Liver (tissue), 3 donors: ENCODE measurements at regions not wholly inside any gene's neighbourhood (a gene's known extent, or its start where the extent isn't known, plus 50 kb on each side); places are given as distances from the start of the nearest gene placed in this dataset.

Experiments used
- EGR1 ChIP-seq, 2 donors: IDR thresholded peaks; 2 replicates each; pipeline ENCODE4 v1.6.1; 2016 to 2018; ENCODE audit warnings: antibody characterized with exemption in 2 of 2, low read depth in 2 of 2
- NR2F2 ChIP-seq: IDR thresholded peaks from 2 replicates; pipeline ENCODE4 v1.6.1; 2016; ENCODE audit warnings: antibody characterized with exemption
- RAD21 ChIP-seq, 2 donors: IDR thresholded peaks; 2 replicates each; pipeline ENCODE4 v1.6.1; 2016; ENCODE audit warnings: antibody characterized with exemption in 2 of 2, mild to moderate bottlenecking in 2 of 2
- SP1 ChIP-seq: IDR thresholded peaks from 2 replicates; pipeline ENCODE4 v1.6.1; 2018; ENCODE audit warnings: antibody characterized with exemption, mild to moderate bottlenecking
- TAF1 ChIP-seq: conservative IDR thresholded peaks from 2 replicates; pipeline ENCODE4 v1.6.1; 2016; ENCODE audit warnings: antibody characterized with exemption, mild to moderate bottlenecking
- TF ChIP-seq, protein P1 (sequence below): fragments of 150-350 bp; IDR thresholded peaks from 2 replicates; pipeline ENCODE4 v1.5.1; 2017; ENCODE audit warnings: improper control_type of control experiment, low read depth, low read length; ENCODE audit not compliant: missing input control
- TF ChIP-seq, protein P2 (sequence below): IDR thresholded peaks from 2 replicates; pipeline ENCODE4 v1.6.1; 2016; ENCODE audit warnings: antibody characterized with exemption
- TF ChIP-seq, protein P3 (sequence below): IDR thresholded peaks from 2 replicates; pipeline ENCODE4 v1.6.1; 2016; ENCODE audit warnings: antibody characterized with exemption
- donor health status: healthy.
- donor health status: healthy.

DNA sequence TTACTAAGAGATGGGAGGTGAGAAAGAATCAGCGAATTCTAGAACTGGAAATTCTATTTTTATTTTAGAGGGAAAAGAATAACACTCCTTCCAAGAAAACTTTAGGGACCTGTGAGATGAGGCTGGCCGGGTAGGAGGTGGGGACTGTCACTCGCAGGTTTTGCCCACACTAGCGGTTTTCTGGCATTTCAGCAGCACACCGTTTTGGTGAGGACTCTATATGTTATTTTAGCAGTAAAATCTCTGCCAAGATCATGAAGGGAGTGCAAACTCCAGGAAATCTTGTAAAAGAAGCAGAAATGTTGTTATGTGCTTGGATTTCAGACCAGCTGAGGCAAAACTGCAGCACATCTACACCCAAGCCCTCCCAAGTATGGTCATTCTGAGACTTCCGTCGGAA lies 470.6 kb downstream of the PSAT1 start:
- TF ChIP-seq NR2F2 (no peak), SP1 (no peak), TAF1 (no peak), EGR1 (IDR thresholded peaks at IDR 0.05; ENCODE audit: low read depth in 2 of 2) (no peak), RAD21 (IDR thresholded peaks at IDR 0.05) (no peak)
- TF ChIP-seq, protein P1, sequence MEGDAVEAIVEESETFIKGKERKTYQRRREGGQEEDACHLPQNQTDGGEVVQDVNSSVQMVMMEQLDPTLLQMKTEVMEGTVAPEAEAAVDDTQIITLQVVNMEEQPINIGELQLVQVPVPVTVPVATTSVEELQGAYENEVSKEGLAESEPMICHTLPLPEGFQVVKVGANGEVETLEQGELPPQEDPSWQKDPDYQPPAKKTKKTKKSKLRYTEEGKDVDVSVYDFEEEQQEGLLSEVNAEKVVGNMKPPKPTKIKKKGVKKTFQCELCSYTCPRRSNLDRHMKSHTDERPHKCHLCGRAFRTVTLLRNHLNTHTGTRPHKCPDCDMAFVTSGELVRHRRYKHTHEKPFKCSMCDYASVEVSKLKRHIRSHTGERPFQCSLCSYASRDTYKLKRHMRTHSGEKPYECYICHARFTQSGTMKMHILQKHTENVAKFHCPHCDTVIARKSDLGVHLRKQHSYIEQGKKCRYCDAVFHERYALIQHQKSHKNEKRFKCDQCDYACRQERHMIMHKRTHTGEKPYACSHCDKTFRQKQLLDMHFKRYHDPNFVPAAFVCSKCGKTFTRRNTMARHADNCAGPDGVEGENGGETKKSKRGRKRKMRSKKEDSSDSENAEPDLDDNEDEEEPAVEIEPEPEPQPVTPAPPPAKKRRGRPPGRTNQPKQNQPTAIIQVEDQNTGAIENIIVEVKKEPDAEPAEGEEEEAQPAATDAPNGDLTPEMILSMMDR = no peak
- TF ChIP-seq, protein P2, sequence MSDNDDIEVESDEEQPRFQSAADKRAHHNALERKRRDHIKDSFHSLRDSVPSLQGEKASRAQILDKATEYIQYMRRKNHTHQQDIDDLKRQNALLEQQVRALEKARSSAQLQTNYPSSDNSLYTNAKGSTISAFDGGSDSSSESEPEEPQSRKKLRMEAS = no peak
- TF ChIP-seq, protein P3, sequence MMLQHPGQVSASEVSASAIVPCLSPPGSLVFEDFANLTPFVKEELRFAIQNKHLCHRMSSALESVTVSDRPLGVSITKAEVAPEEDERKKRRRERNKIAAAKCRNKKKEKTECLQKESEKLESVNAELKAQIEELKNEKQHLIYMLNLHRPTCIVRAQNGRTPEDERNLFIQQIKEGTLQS = no peak
